ENCODE measurements at regions not wholly inside any gene's neighbourhood (a gene's known extent, or its start where the extent isn't known, plus 50 kb on each side); places are given as distances from the start of the nearest gene placed in this dataset.

DNA sequence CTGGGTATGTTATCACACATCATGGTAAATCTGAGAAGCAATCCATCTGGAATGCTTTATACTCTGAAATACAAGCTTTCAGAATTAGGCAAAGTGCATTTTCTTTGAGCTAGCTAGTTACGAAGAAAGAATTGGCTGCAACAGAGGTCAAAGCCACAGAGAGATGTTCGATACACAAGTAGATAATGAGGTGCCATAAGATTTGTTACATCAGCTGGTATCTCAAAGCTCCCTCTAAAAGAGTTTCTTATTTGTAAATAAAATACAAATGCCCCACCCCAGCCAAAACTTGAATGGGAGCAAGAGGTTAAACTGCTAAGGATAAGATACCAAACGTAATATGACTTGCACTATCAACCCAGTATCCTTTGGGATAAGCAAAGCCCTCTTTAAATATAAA is 84.0 kb upstream of the SLCO3A1 start:
- no peak for DNase-seq

DNA sequence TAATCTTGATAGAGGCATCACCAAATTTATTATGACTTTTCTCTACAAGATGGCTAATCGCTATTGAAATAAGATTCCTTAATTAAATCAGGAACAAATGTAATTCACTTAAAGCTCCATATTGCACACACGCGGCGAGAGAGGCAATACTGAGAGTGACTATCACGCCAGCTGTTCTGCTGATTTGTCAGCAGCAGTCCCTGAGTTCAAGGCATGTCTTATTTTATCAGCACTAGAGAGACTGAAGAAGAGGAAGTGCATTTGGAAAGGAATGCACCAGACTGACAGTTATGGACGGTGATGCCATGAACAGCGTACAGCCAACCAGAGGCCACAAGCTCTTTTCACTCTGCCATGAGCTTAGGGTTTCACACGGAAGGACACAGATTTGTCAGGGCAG is 83.6 kb upstream of the SLCO3A1 start:
- DNase-seq: no peak

DNA sequence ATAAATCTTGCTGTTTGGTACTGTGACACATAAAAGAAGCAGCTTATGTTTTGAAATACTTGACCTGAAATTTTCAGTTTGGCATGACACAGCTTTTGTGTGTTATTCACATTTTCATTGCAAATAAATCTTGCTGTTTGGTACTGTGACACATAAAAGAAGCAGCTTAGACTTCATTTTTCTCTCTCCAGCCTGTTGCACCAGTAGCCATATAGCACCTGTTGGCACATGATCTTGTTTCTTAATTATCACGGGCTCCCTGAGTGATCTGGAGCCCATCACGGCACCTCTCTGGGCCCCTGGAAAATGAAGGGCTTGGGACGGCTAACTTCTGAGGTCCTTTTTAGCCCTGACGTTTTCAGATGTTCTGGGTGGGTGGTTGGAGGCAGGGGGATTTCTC is 77.4 kb upstream of the SLCO3A1 start:
- DNase-seq: no peak

DNA sequence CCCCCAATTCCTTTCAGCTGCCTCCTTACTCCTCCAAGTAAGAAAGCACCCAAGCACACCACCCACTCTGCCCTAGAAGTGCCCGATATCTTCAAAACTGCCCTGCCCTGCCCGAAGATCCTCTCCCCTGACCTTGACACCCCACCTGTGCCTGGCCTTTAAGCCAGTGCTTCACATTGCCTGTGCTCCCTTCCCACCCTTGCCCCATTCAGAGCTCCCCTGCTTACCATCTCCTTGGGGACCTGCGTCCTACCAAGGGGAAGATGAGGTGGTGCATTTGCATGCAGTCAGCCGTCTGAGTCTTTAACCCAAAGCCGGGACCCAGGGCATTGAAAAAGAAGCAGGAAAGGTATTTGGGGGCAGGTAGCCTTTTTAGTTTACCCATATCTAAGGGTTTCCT is 73.5 kb upstream of the SLCO3A1 start:
- DNase-seq: no peak

DNA sequence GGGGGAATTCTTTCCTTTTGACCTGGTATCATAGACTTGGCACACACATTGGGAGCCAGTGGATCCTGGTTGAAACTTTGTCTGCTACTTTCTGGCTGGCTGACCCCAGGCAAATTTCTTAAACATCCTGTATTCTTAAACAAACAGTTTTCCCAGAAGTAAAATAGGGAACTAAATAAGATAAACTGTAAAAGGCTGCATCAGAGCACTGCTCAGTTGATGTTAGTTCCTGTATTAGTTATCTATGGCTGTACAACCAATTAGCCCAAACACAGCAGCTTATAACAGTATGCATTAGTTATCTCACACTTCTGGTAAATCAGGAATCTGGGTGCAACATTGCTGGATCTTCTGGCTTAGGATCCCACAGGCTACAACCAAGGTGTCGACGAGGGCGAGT is 73.1 kb upstream of the SLCO3A1 start:
- no peak for DNase-seq

DNA sequence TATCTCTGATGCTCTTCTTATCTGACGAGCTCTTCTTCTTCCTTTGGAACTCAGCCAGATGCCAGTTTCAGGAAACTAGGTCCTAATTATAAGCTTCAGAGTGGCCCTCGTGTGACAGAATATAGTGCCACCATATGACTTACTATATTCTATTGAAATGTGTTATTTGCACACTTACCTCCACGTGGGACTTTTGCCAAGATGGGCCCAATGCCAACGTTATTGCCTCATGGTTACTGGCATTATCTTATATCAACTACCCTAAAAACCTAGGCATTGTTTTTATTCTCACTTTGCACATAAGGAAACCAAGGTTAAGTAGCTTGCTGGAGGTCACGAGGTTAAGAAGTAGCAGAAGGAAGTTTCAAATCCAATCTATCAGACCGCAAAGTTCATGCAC is 71.3 kb upstream of the SLCO3A1 start:
- peak; percentile 22 for DNase-seq

DNA sequence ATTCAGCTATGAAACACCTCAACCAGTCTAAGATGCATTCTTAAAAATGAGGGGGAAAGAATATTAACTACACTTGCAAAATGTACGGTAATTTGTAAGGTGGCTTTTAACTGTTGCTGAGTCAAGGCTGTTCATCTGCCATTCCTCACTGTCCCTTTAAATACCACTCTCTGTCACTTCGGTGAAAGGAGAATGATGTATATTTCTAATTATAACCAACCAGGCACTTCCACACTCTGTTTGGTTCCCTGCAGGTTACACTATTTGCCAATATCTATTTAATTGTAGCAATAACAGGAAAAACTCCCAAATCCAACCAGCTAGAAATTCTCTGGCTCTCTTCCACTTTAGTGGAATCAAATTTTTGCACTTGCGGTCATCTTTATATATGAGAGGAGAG is 70.5 kb upstream of the SLCO3A1 start:
- DNase-seq: no peak

DNA sequence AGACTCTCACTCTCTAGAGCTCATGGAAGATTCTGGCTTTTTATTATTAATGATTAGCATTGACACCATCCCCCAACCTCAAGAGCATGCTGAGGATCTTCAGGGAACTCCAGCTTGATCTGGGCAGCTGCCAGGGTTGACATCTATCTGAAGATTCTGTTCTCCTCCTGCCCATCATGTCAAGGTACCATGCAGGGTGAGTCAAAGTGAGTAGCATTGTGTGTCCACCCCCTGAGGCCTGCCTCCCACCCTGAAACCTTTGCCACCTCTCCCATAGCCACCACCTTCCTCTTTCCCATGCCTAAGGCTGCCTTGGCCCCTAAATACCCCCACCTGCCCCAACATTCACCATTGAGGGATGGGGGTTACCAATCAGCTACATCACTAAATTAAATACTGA is 70.1 kb upstream of the SLCO3A1 start:
- no peak for DNase-seq

DNA sequence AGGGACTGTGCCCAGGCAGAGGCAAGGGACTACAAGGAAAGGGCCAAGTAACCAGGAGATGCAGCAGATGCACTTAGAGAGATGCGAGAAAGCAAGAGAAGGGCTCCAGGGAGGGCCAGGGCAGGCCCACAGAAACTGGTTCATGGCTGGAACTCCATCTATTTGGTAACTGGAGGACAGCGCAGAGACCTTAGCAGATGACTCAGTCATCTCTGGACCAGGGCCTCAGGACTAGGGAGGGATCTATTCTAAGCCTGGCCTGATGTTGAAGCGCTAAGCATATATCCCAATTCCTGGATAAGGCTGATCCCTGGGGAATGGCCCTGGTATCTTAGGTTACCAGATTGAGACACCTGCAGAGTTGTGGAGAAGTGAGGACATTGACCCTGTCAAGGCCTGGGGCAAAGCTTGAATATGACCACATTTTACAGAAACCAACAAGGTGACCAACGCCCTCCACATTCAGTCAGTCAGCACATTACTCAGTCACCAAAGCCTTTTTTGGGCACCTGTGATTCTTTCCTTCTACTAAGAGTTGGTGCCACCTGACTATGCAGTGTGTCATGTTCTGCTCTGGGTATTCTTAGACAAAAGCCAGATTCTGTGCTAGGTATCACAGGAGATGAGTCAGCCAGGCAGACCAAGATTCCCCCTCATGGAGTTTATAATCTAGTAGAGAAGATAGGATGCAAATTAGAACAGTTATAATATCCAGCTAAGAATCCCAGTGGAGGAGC is 68.4 kb upstream of the SLCO3A1 start:
- no peak for DNase-seq

DNA sequence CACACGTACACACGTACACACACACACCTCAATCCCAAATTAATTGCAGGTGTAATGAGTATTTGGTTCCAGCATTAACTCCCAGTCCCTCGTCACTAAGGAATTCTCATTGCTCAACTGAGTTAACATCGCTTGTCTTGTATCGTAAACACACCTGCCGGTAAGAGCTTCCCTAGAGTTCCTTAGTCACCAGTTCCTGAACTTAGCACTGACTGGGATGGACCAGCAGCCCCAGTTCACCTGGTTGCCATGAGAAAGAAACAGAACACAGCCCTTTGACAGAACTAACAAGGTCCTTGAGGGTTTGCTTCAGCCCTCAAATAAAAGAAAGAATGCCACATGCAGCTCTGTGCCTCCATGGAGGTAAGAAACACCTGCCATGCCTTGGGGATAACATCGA is 66.3 kb upstream of the SLCO3A1 start:
- DNase-seq: peak; percentile 60

DNA sequence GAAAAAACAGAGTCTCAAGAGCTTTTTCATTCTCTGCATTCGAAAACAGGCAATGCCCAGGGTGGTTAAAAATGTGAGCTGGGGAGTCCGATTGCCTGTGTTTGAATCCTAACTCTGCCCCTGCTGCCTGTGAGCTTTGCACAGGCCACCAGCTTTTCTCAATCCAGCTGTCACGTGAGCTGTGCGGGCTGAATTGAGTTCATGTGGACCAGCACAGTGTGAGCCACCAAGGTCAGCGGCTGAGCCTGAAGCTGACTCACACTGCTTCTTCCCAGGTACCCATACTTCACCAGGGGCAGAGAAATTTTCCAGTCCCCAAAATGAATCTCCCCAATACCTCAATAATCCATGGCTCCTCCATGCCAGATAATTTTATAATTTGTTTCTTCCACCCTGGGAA is 64.4 kb upstream of the SLCO3A1 start:
- DNase-seq: no peak

DNA sequence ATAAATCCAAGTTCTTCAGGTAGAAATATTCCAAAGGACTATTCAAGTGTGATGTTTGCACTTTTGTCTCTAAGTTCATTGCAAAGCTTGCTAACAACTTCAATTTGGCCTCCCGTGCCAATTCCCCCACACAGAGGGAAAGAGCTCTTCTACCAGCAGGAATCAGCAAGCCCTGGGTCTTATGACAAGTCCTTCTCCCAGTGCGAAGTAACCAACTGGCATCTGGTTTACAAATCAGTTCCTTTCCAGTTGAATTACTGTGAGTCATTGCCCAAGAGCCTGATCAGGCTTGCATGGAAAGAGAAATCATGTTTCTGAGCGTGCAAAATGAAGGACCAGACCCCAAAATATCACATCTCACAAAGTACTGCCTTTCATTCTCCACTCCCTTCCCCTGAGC is 62.7 kb upstream of the SLCO3A1 start:
- DNase-seq: no peak

DNA sequence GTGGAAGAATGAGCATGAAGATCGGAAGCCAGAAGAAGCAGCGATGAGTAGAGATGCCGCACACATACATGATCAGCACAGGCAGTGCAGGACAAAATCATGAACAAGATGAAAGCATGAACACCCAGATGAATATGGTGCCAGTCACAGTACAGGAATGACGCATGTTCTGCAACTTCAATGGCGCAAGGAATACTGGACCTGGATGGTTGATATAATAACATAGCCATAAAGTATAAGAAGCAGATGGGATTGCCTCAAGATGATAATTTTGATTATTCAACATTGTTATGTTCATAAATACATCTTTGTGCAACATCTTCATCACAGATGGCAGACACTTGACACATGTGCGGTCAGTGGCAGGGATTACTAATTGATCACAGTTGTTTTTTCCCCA is 59.7 kb upstream of the SLCO3A1 start:
- DNase-seq: no peak

DNA sequence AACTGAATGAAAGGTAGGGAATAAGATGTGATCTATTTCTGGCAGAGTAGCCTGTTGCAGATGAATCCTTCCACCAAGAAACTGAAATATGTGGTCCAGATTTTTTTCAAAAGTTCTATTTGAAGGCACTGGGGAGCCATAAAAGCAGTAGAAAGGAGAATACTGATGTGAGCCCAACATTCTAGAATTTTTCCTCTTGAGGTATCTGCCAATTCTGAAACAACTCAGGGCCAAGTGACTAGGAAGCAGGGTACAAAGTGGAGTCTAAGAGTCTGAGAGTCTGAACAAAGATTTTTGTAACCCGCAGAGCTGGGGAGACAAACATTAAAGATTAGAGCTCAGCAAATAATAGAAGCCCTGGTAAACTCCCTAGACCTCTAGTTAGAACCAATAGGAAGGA is 58.3 kb upstream of the SLCO3A1 start:
- DNase-seq: no peak

DNA sequence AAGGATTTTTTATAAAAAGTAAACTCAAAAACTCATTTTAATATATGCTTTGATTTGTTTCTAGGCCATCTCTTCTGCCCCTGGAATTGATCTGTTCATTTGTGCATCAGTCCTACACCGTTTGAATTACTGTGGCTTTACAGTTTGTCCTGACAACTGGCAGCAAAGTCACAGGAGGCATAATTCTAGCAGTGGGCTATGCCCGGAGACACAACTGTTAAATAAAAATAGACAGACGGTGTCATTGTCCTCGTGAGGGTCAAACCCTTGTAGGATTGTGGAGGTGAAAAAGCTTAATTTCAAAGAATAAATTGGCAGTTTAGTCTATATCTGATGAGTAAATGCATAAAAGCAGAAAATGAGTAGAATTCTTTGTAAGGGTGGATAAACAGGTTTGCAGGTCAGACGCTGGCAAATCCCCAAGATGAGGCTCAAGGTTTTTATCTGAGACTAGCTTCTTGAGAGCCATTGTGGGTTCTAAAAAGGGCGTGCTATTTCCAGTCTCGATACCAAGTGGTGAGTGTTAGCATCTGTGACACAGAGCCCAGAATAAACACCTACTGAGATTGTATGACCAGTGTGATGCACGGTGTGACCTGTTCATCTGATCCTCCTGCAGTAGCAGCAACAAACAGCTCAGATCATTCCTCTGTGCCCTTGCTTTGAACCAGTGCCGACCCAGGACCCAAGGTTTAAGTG is 51.5 kb upstream of the SLCO3A1 start:
- DNase-seq: no peak

DNA sequence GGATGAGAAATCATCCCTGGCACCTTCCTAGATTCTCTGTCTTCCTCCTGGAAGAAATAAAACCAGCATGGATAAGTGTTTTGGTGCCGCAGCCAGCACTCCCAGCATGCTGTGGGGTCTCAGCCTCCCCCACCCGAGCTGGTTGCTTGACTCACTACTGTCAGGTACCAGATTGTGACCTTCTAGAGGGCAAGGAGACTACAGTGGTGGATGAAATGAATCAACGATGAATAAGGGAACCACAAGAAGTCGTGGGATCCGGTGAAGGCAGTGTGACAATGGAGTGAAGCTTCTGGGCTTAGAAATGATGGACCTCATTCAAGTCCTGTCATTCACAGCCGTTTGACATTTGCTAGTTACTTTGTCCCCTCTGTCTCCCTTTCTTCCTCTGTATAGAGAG is 50.2 kb upstream of the SLCO3A1 start:
- DNase-seq: no peak

All from NCI-H1105 (cell line).